Hepatocyte (in vitro differentiated cells): ENCODE measurements at regions not wholly inside any gene's neighbourhood (a gene's known extent, or its start where the extent isn't known, plus 50 kb on each side); places are given as distances from the start of the nearest gene placed in this dataset.

Source experiments
- DNase-seq: peaks from one replicate; pipeline ENCODE4 v3.0.0-alpha.2; 2016; ENCODE audit warnings: low spot score
- H2AFZ ChIP-seq: fragments of 200-600 bp; sonication (generic); 2 replicates; pipeline ENCODE4 v1.6.0; 2016; ENCODE audit warnings: antibody characterized with exemption, mild to moderate bottlenecking
- H3K27ac ChIP-seq: fragments of 200-600 bp; sonication (generic); 2 replicates; pipeline ENCODE4 v1.5.1; 2016; ENCODE audit warnings: mild to moderate bottlenecking
- H3K27me3 ChIP-seq: fragments of 200-600 bp; sonication (generic); 2 replicates; pipeline ENCODE4 v1.6.1; 2016
- H3K36me3 ChIP-seq: fragments of 200-600 bp; sonication (generic); replicated peaks from 2 replicates; pipeline ENCODE4 v1.5.1; 2016; ENCODE audit warnings: low read depth; ENCODE audit not compliant: insufficient read depth
- H3K4me1 ChIP-seq: fragments of 200-600 bp; sonication (generic); 2 replicates; pipeline ENCODE4 v1.5.1; 2016; ENCODE audit warnings: mild to moderate bottlenecking, moderate library complexity; ENCODE audit not compliant: insufficient read depth
- H3K4me2 ChIP-seq: fragments of 200-600 bp; sonication (generic); 2 replicates; pipeline ENCODE4 v1.6.0; 2016
- H3K4me3 ChIP-seq: fragments of 200-600 bp; sonication (generic); 2 replicates; pipeline ENCODE4 v1.5.1; 2016; ENCODE audit warnings: mild to moderate bottlenecking
- H3K79me2 ChIP-seq: fragments of 200-600 bp; sonication (generic); 2 replicates; pipeline ENCODE4 v1.6.0; 2017; ENCODE audit warnings: mild to moderate bottlenecking
- H3K9me2 ChIP-seq: fragments of 200-600 bp; sonication (generic); replicated peaks from 2 replicates; pipeline ENCODE4 v1.6.0; 2017; ENCODE audit warnings: mild to moderate bottlenecking; ENCODE audit not compliant: insufficient read depth
- H3K9me3 ChIP-seq: fragments of 200-600 bp; sonication (generic); 2 replicates; pipeline ENCODE4 v1.5.1; 2016; ENCODE audit warnings: low read depth, mild to moderate bottlenecking
- H4K20me1 ChIP-seq: fragments of 200-600 bp; sonication (generic); 2 replicates; pipeline ENCODE4 v1.6.0; 2016; ENCODE audit warnings: mild to moderate bottlenecking; ENCODE audit not compliant: insufficient read depth, poor library complexity, severe bottlenecking
- CTCF ChIP-seq: fragments of 200-600 bp; sonication (generic); IDR thresholded peaks from 2 replicates; pipeline ENCODE4 v1.5.1; 2016; ENCODE audit warnings: antibody characterized with exemption, mild to moderate bottlenecking; ENCODE audit not compliant: poor library complexity
- EZH2 ChIP-seq: fragments of 200-600 bp; sonication (generic); IDR thresholded peaks from 2 replicates; pipeline ENCODE4 v1.6.1; 2016; ENCODE audit warnings: antibody characterized with exemption, mild to moderate bottlenecking, borderline replicate concordance
- EZH2phosphoT487 ChIP-seq: fragments of 200-600 bp; sonication (generic); IDR thresholded peaks from one replicate; pipeline ENCODE4 v1.6.1; 2018; ENCODE audit warnings: antibody characterized with exemption, mild to moderate bottlenecking, low read depth, moderate library complexity; ENCODE audit not compliant: unreplicated experiment, severe bottlenecking
- WGBS: methylation state at CpG from one replicate; pipeline ENCODE4 v1.1.6; 2016; ENCODE audit warnings: low lambda C conversion rate; ENCODE audit errors: missing lambda C conversion rate; 5-methylcytosine and 5-hydroxymethylcytosine counted together

DNA sequence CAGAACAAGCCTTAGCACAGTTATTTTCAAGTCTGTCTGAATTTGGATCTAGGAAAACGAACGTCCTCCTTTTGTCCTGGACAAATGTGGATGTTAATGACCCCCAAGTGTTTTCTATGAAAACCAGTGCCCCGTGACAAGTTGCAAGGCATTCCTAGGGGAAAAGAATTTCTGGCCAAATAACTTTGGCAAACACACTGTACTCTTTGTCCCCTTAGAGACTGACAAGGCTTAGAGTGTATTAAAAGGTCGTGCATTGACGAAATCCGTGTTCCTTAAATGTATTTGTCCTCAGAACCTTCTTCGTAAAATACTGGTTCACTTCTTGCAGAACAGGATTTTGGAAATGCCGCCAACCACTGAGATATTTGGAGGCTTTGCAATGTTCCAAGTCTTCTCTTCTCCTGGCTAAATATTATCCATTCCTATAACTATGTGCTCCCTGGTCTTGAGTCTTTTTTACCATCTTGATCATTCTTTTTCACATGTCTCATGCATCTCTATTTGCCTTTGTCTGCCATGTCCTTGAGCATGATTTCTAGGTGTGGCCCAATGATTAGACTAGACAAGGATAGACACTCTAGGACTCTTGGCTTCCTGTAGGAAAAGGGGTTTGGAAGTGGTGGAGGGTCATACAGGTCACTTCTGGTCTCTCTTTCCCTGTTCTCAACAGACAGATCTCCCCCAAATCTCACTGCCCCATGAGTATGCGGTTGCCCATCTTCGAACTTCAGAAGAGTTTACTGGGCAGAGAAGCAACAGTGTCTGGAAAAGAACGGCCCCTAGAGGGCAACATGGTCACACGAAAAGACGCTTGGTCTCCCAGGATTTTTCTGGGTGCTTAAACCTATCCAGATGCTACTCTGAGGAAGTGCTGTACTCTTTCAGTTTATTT lies 117.5 kb downstream of the EDEM1 start:
- H2AFZ ChIP-seq, result no peak overlapping the region
- no peaks in the 10 kb centered on the region for H3K36me3 ChIP-seq
- no peaks in the 10 kb centered on the region for H3K79me2 ChIP-seq
- no peak overlapping the region for H3K4me3 ChIP-seq
- no peaks in the 10 kb centered on the region for H3K27me3 ChIP-seq
- 43% methylated on average over 13 of the region's 13 CpGs for WGBS
- no peaks in the 10 kb centered on the region for H3K9me3 ChIP-seq
- no peak overlapping the region for H3K4me2 ChIP-seq
- TF ChIP-seq EZH2, result no peak
- TF ChIP-seq EZH2phosphoT487, result no peak
- peak; percentile 90 for TF ChIP-seq CTCF
- H3K9me2 ChIP-seq, result no peaks in the 10 kb centered on the region
- peak; percentile 76 for DNase-seq
- H3K27ac ChIP-seq, result no peak overlapping the region
- H4K20me1 ChIP-seq, result no peaks in the 10 kb centered on the region
- no peaks in the 10 kb centered on the region for H3K4me1 ChIP-seq

- no peaks in the 10 kb centered on the region for H3K9me3 ChIP-seq
- no peaks in the 10 kb centered on the region for H4K20me1 ChIP-seq
- no peak for TF ChIP-seq EZH2phosphoT487
- TF ChIP-seq EZH2, result no peak
- TF ChIP-seq CTCF, result no peak
- 78% methylated on average over 3 of the region's 3 CpGs for WGBS
- H3K4me1 ChIP-seq, result no peaks in the 10 kb centered on the region
- H3K4me2 ChIP-seq, result no peak overlapping the region
- H3K4me3 ChIP-seq, result no peak overlapping the region
- H3K79me2 ChIP-seq, result no peaks in the 10 kb centered on the region
- DNase-seq, result no peak
- H3K36me3 ChIP-seq, result no peaks in the 10 kb centered on the region
- no peak overlapping the region for H3K27ac ChIP-seq
- no peaks in the 10 kb centered on the region for H3K27me3 ChIP-seq
- no peaks in the 10 kb centered on the region for H3K9me2 ChIP-seq
- no peak overlapping the region for H2AFZ ChIP-seq
These were observed 118.1 kb downstream of the EDEM1 start for GRCh38 chr3:5305684-5305989.

GRCh38 chr3:5309171-5309570 lies 121.7 kb downstream of the EDEM1 start:
- 85% methylated on average over 4 of the region's 4 CpGs for WGBS
- H3K27ac ChIP-seq, result no peak overlapping the region
- no peaks in the 10 kb centered on the region for H3K9me2 ChIP-seq
- H3K4me1 ChIP-seq, result no peaks in the 10 kb centered on the region
- no peak overlapping the region for H3K4me2 ChIP-seq
- no peak overlapping the region for H3K4me3 ChIP-seq
- H3K27me3 ChIP-seq, result no peaks in the 10 kb centered on the region
- H4K20me1 ChIP-seq, result no peaks in the 10 kb centered on the region
- H3K79me2 ChIP-seq, result no peaks in the 10 kb centered on the region
- no peaks in the 10 kb centered on the region for H3K9me3 ChIP-seq
- H2AFZ ChIP-seq, result no peak overlapping the region
- H3K36me3 ChIP-seq, result no peaks in the 10 kb centered on the region
- TF ChIP-seq EZH2, result no peak
- no peak for TF ChIP-seq EZH2phosphoT487
- TF ChIP-seq CTCF, result no peak
- no peak for DNase-seq
